NOMO-1 (cell line): ENCODE measurements at regions not wholly inside any gene's neighbourhood (a gene's known extent, or its start where the extent isn't known, plus 50 kb on each side); places are given as distances from the start of the nearest gene placed in this dataset.

Experiments
- DNase-seq, 2 experiments: peaks; one replicate each; lab custom pipeline; 2025; ENCODE audit not compliant: unreplicated experiment in 2 of 2; lab: John Stamatoyannopoulos, UW

DNA sequence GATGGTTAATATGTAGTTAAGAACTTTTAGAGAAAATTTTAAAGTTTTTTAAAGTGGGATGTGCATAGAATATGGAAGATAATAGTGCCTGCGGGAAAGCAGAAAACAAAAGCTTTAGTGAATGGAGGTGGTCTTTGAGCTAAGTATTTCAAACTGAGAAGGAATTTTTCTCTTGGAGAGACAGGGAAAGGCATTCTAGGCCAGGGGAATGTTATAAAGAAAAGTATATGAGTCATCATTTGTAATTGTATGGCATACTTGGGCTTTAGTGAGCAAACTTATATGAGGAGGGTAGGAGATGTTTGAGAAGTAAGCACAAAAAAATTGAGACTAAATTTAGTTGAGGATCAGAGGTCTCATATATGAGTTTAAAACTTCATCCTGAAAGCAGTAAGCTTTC lies 467.0 kb downstream of the PPARGC1A start:
- no peak for DNase-seq

GRCh38 chr4:23413631-23414030 lies 476.2 kb downstream of the PPARGC1A start:
- no peak for DNase-seq

GRCh38 chr4:23412701-23413100 lies 477.1 kb downstream of the PPARGC1A start:
- no peak for DNase-seq

GRCh38 chr4:23408913-23409312 lies 480.9 kb downstream of the PPARGC1A start:
- DNase-seq: peak in 1 of 2 experiments; percentile 23

GRCh38 chr4:23401572-23401971 lies 488.3 kb downstream of the PPARGC1A start:
- no peak for DNase-seq

DNA sequence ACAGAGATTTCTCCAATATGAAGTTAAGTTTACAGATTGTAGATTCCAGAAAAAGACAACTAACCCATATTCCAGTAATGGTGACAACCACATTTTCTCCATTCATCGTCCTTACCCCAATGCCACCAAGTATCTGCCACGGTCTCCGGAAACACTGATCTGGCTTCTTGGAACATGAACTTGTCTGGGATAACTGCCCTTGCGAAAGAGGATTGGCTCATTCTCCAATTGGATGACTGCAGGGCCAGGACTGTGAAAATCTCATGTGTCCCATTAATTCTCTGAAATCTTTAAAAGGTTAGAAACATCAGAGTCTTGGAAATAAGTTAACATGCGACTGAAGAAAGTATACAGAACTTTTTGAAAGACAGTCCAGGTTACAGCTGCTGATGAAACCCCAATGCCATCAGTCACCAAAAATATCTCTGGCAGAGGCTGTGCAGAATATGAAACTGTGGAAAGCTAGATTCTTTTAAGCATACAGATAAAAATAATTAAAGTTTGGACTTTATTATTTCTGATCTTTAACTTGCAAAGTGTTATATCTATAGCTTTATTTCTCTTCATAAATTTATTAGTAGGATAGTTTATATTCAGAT lies 496.9 kb downstream of the PPARGC1A start:
- no peak for DNase-seq

- DNase-seq: no peak
These were observed 499.6 kb downstream of the PPARGC1A start for GRCh38 chr4:23390246-23390645.

GRCh38 chr4:23388699-23389395 lies 501.0 kb downstream of the PPARGC1A start:
- DNase-seq: no peak

DNA sequence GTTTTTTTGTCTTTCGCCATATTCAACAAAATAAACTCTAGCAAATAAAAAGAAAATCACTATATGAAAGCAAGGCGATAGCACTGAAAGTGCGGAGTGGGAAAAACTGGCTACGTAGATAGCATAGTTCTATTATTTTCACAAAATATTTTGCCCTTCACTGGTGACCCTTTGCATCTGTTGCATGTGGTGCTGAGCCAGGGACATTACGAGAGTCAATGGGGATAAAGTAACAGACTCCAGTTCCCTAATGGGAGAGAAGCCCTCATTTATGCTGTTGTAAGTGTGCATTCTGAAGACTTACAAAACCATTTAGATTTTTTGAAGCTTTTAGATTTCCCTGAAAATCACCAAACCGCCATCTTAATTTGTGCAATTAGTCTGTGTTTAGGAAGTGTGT lies 501.6 kb downstream of the PPARGC1A start:
- DNase-seq: no peak

- no peak for DNase-seq
These were observed 505.1 kb downstream of the PPARGC1A start for GRCh38 chr4:23384741-23385140.

- DNase-seq: no peak
These were observed 507.0 kb downstream of the PPARGC1A start for GRCh38 chr4:23382879-23383278.

GRCh38 chr4:23374259-23374658 lies 515.6 kb downstream of the PPARGC1A start:
- DNase-seq: no peak

DNA sequence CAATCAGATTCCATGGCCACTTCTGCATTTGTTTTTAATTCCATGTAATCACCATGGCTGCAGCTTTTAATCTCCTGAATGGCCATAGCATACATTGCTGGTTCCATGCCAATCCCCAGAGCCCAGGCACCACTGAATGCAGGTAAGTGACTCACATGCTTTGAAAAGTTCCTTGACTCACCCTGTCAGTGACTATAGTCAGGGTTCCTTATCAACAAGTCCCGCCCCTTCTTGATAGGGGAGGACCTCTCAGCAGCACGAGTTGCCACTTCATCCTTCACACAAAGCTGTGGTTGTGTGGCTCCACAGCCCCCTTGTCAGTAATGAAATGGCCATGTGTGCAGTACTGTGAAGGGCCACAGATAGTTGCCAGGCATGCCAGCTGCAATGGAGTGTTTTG lies 516.6 kb downstream of the PPARGC1A start:
- no peak for DNase-seq

GRCh38 chr4:23371533-23371932 lies 518.3 kb downstream of the PPARGC1A start:
- DNase-seq: no peak

GRCh38 chr4:23369331-23369730 lies 520.5 kb downstream of the PPARGC1A start:
- DNase-seq: no peak

GRCh38 chr4:23368081-23368697 lies 521.7 kb downstream of the PPARGC1A start:
- no peak for DNase-seq

DNA sequence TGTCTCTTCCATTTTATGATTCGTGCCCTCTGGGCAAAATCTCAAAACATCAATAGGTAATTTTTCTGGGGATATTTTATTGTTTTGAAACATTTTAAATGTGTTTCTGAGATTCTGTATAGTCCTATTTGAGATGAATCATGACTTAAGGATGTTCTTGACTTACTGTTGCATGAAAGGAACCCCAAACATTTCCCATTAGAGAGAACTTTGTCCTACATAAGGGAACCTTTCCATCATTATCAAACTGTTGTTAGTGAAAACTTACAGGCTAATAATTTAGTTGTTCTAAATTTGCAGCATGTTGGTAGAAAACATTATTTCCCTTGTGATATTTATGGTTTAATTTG lies 523.3 kb downstream of the PPARGC1A start:
- no peak for DNase-seq

GRCh38 chr4:23365871-23366556 lies 523.8 kb downstream of the PPARGC1A start:
- no peak for DNase-seq

DNA sequence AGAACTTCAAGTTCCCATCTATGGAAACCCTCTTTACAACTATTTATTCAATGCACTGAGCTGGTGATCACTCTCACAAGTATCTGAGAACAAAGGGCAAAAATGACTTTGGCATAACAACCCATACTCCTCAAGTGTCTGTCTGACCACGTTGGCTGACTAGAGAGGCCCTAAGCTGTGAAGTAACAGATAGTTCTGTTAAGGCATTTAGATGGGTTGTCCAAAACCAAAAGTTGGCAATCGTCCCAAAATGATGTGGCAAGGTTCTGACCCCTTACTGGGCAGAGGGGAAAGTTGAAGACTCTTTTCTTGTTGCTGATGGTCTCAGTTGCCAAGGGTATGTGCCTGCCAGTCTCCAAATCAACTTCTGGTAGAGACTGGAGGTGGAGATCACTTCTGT lies 524.8 kb downstream of the PPARGC1A start:
- DNase-seq: no peak

- DNase-seq: no peak
These were observed 525.7 kb downstream of the PPARGC1A start for GRCh38 chr4:23364167-23364566.

DNA sequence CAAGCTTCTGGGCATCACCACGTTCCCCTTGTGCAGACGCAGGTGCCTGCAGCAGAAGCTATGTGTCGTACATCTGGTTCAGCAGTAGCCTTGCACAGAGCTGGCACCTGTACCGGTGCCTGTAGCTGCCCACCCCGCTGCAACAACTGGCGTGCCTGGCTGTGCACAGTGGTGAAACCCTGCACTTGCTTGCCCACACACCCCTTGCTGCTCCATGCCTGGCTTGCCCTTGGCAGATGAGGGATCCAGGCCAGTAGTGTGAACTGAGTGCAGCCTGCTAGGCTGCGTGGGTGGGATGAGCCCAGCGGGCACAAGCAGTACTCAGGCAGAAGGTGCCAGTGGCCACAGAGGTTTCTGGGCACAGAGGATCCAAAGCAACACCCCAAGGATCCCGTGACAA lies 528.4 kb downstream of the PPARGC1A start:
- DNase-seq: no peak

- DNase-seq: no peak
These were observed 529.1 kb downstream of the PPARGC1A start for GRCh38 chr4:23360718-23361117.
